SK-N-SH (cell line): ENCODE measurements at regions not wholly inside any gene's neighbourhood (a gene's known extent, or its start where the extent isn't known, plus 50 kb on each side); places are given as distances from the start of the nearest gene placed in this dataset.

Source experiments
- CTCF ChIA-PET: fragments of 300-600, 350-600 bp; formaldehyde crosslinking; extraction: SDS; loops from one replicate; lab custom pipeline; 2021; lab: Yijun Ruan, JAX
- POLR2A ChIA-PET: fragments of 350-600 bp; sonication (Branson Sonifier 250); formaldehyde crosslinking; extraction: SDS; loops from one replicate; lab custom pipeline; 2020; ENCODE audit warnings: antibody characterized with exemption, inconsistent platforms; lab: Yijun Ruan, JAX
- DNase-seq: peaks from one replicate; pipeline ENCODE4 v3.0.0; 2012
- H2AFZ ChIP-seq: fragments of 200-600 bp; sonication (generic); 2 replicates; pipeline ENCODE4 v1.8.1; 2016; ENCODE audit warnings: antibody characterized with exemption, mild to moderate bottlenecking, low read depth
- H3F3A ChIP-seq: fragments of 200-600 bp; sonication (generic); replicated peaks from 2 replicates; pipeline ENCODE3; 2016; ENCODE audit warnings: antibody characterized with exemption, mild to moderate bottlenecking; ENCODE audit not compliant: insufficient read depth
- H3K27ac ChIP-seq, 2 experiments: fragments of 200-500 bp in 1 of 2; fragments of 200-600 bp in 1 of 2; sonication (Bioruptor generic) in 1 of 2; sonication (generic), shearing (Covaris generic) in 1 of 2; 2 replicates each; pipeline versions ENCODE4 v1.5.1 to v1.6.1; 2014 to 2016; ENCODE audit warnings: low read depth in 2 of 2, inconsistent platforms in 1 of 2, low read length in 1 of 2, mild to moderate bottlenecking in 1 of 2, mixed read lengths in 1 of 2
- H3K27me3 ChIP-seq: fragments of 200-600 bp; sonication (generic), shearing (Covaris generic); 2 replicates; pipeline ENCODE4 v1.6.1; 2016; ENCODE audit warnings: mixed run types; ENCODE audit not compliant: insufficient read depth
- H3K36me3 ChIP-seq, 2 experiments: fragments of 200-500 bp in 1 of 2; fragments of 200-600 bp in 1 of 2; sonication (Bioruptor generic) in 1 of 2; sonication (generic) in 1 of 2; replicated peaks in 1 of 2; 2 replicates each; pipeline versions ENCODE3 to v1.5.1; 2014 to 2016; ENCODE audit warnings: low read length in 1 of 2, mild to moderate bottlenecking in 1 of 2; ENCODE audit not compliant: insufficient read depth in 2 of 2, control insufficient read depth in 1 of 2
- H3K4me1 ChIP-seq, 2 experiments: fragments of 200-500 bp in 1 of 2; fragments of 200-600 bp in 1 of 2; sonication (Bioruptor generic) in 1 of 2; sonication (generic), shearing (Covaris generic) in 1 of 2; 2 replicates each; pipeline versions ENCODE4 v1.5.1 to v1.6.1; 2014 to 2016; ENCODE audit warnings: low read depth in 1 of 2, low read length in 1 of 2, mixed run types in 1 of 2; ENCODE audit not compliant: insufficient read depth in 2 of 2, control insufficient read depth in 1 of 2
- H3K4me2 ChIP-seq: fragments of 200-600 bp; sonication (generic), shearing (Covaris generic); 2 replicates; pipeline ENCODE4 v1.6.1; 2017; ENCODE audit warnings: mixed run types
- H3K4me3 ChIP-seq, 2 experiments: fragments of 200-500 bp in 1 of 2; fragments of 200-600 bp in 1 of 2; sonication (Bioruptor generic) in 1 of 2; sonication (generic), shearing (Covaris generic) in 1 of 2; 2 replicates each; pipeline versions ENCODE4 v1.5.1 to v1.8.1; 2014 to 2016; ENCODE audit warnings: low read depth in 2 of 2, inconsistent platforms in 1 of 2, low read length in 1 of 2, mild to moderate bottlenecking in 1 of 2, mixed read lengths in 1 of 2, moderate library complexity in 1 of 2
- H3K79me2 ChIP-seq: fragments of 200-600 bp; sonication (generic); 2 replicates; pipeline ENCODE4 v1.8.1; 2017; ENCODE audit warnings: mild to moderate bottlenecking; ENCODE audit not compliant: insufficient read depth
- H3K9ac ChIP-seq: fragments of 200-600 bp; sonication (generic); 2 replicates; pipeline ENCODE4 v1.6.1; 2017; ENCODE audit warnings: mixed run types
- H3K9me2 ChIP-seq: fragments of 200-600 bp; sonication (generic); 2 replicates; pipeline ENCODE4 v1.6.1; 2017; ENCODE audit warnings: mixed run types
- H3K9me3 ChIP-seq: fragments of 200-600 bp; sonication (generic); 2 replicates; pipeline ENCODE4 v1.6.1; 2017; ENCODE audit warnings: mixed run types, mild to moderate bottlenecking, moderate library complexity
- H4K20me1 ChIP-seq: fragments of 200-600 bp; sonication (generic); 2 replicates; pipeline ENCODE4 v1.6.1; 2017; ENCODE audit warnings: mild to moderate bottlenecking, mixed run types; ENCODE audit not compliant: insufficient read depth
- EP300 ChIP-seq, 2 experiments: IDR thresholded peaks; 2 replicates each; pipeline versions ENCODE4 v1.4.0 to v1.6.1; 2012; ENCODE audit warnings: borderline replicate concordance in 1 of 2, low read depth in 1 of 2, low read length in 1 of 2
- GABPA ChIP-seq: IDR thresholded peaks from 2 replicates; pipeline ENCODE4 v1.4.0; 2012; ENCODE audit warnings: low read depth, mild to moderate bottlenecking
- JUND ChIP-seq: IDR thresholded peaks from 2 replicates; pipeline ENCODE4 v1.4.0; 2012
- POLR2AphosphoS5 ChIP-seq: IDR thresholded peaks from 2 replicates; pipeline ENCODE4 v1.6.1; 2012; ENCODE audit warnings: low read depth, low read length
- REST ChIP-seq: IDR thresholded peaks from 2 replicates; pipeline ENCODE4 v1.6.1; 2012; ENCODE audit warnings: mild to moderate bottlenecking, low read depth, low read length, moderate library complexity
- RFX5 ChIP-seq: IDR thresholded peaks from 2 replicates; pipeline ENCODE4 v1.6.1; 2012; ENCODE audit warnings: mild to moderate bottlenecking, improper control_type of control experiment, low read length
- SMC3 ChIP-seq: IDR thresholded peaks from 2 replicates; pipeline ENCODE4 v1.6.1; 2012; ENCODE audit warnings: low read depth, low read length, improper control_type of control experiment
- ZBTB33 ChIP-seq: IDR thresholded peaks from 2 replicates; pipeline ENCODE4 v1.4.0; 2012; ENCODE audit warnings: low read depth, borderline replicate concordance
- WGBS: methylation state at CpG from one replicate; pipeline ENCODE4 v1.1.6; 2017; ENCODE audit warnings: low lambda C conversion rate; 5-methylcytosine and 5-hydroxymethylcytosine counted together
- TF ChIP-seq, protein P1 (sequence below): IDR thresholded peaks from 2 replicates; pipeline ENCODE4 v1.4.0; 2012; ENCODE audit warnings: low read depth, borderline replicate concordance

- TF ChIP-seq ZBTB33 (no peak), SMC3 (no peak), RFX5 (no peak), REST (no peak)
- TF ChIP-seq, protein P1, sequence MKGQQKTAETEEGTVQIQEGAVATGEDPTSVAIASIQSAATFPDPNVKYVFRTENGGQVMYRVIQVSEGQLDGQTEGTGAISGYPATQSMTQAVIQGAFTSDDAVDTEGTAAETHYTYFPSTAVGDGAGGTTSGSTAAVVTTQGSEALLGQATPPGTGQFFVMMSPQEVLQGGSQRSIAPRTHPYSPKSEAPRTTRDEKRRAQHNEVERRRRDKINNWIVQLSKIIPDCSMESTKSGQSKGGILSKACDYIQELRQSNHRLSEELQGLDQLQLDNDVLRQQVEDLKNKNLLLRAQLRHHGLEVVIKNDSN, result no peak
These were observed 776.8 kb upstream of the ACVR2A start (continued) for GRCh38 chr2:147068071-147068470.

DNA sequence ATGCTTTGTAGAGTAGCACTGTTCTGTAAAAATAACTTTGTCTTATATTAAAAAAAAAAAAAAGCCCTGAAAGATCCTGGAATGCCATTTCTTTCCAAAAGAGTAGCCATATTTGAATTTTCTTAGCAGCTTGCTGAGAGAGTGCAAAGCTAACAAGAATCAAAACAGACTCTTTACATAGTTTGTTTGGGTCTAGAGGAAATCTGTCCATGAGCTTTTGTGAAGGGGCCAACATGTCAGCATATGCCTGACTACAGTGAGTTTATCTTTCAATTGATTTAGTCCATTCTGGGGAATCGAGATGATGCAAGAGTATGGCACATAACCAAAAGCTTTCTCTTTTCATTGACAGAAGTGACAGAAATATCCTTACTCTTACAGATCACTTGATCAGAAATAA, 777.7 kb upstream of the ACVR2A start:
- no peak overlapping the region for H3K27ac ChIP-seq
- H3K79me2 ChIP-seq, result no peaks in the 10 kb centered on the region
- no peaks in the 10 kb centered on the region for H3K36me3 ChIP-seq
- H3F3A ChIP-seq, result no peaks in the 10 kb centered on the region
- POLR2A ChIA-PET, result no interaction called here
- CTCF ChIA-PET, result interaction anchor here (1.2 kb wide), 1 partner anchor 16 kb away, joined by 3 read pairs; no protein-coding TSS in a partner anchor
- no peaks in the 10 kb centered on the region for H3K27me3 ChIP-seq
- no peak for DNase-seq
- no peak overlapping the region for H3K4me2 ChIP-seq
- H2AFZ ChIP-seq, result no peak overlapping the region
- no peaks in the 10 kb centered on the region for H4K20me1 ChIP-seq
- H3K9me2 ChIP-seq, result no peaks in the 10 kb centered on the region
- no peaks in the 10 kb centered on the region for H3K4me1 ChIP-seq
- H3K9ac ChIP-seq, result no peak overlapping the region
- no peak overlapping the region for H3K4me3 ChIP-seq
- TF ChIP-seq SMC3 (no peak), JUND (no peak)
- H3K9me3 ChIP-seq, result no peaks in the 10 kb centered on the region
- 0% methylated on average over 1 of the region's 1 CpG for WGBS

DNA sequence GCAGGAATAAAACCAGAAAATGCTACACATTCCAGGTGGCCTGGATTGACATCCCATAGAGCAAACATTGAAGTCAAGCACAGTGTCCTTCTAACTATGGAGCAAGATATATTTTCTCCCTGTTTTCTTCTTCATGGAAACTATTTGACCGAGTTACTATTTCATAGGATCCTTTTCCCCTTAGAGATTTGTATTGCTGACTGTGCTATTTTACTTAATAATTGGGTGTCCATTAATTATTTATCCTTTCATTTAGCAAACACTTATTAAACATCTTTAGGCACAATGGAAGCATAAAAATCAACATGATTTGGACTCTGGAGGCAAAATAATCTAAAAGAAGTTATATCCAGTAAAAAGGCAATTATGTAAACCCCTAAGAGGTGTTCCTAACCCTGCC, 782.8 kb upstream of the ACVR2A start:
- H3K9me2 ChIP-seq, result no peaks in the 10 kb centered on the region
- ChIA-PET POLR2A (no interaction called here), CTCF (no interaction called here)

More for the DNA sequence above, 782.8 kb upstream of the ACVR2A start:
- no peak overlapping the region for H3K27ac ChIP-seq
- no peak overlapping the region for H3K4me2 ChIP-seq
- no peak for DNase-seq
- no peaks in the 10 kb centered on the region for H3K79me2 ChIP-seq
- no peaks in the 10 kb centered on the region for H3K36me3 ChIP-seq
- H3K9me3 ChIP-seq, result no peaks in the 10 kb centered on the region
- H3K4me1 ChIP-seq, result no peaks in the 10 kb centered on the region
- 0% methylated on average over 1 of the region's 1 CpG for WGBS
- no peak overlapping the region for H3K4me3 ChIP-seq
- TF ChIP-seq POLR2AphosphoS5 (no peak), JUND (no peak), GABPA (no peak), EP300 (IDR thresholded peaks at IDR 0.05; ENCODE audit: borderline replicate concordance in 1 of 2, low read depth in 1 of 2, low read length in 1 of 2) (no peak)
- no peaks in the 10 kb centered on the region for H3F3A ChIP-seq
- H3K9ac ChIP-seq, result no peak overlapping the region
- no peak overlapping the region for H2AFZ ChIP-seq
- H3K27me3 ChIP-seq, result no peaks in the 10 kb centered on the region
- no peaks in the 10 kb centered on the region for H4K20me1 ChIP-seq
